Erythroblast (primary cell): ENCODE measurements at regions not wholly inside any gene's neighbourhood (a gene's known extent, or its start where the extent isn't known, plus 50 kb on each side); places are given as distances from the start of the nearest gene placed in this dataset.

Experiments used
- DNase-seq, 2 experiments: peaks; one replicate each; lab custom pipeline; 2025; lab: John Stamatoyannopoulos, UW
- GATA1 ChIP-seq: IDR thresholded peaks from 2 replicates; pipeline ENCODE4 v1.6.1; 2011; ENCODE audit warnings: low read depth, mild to moderate bottlenecking, control low read depth, low read length, moderate library complexity
- POLR2A ChIP-seq: IDR thresholded peaks from 2 replicates; pipeline ENCODE4 v1.6.1; 2011; ENCODE audit warnings: mild to moderate bottlenecking, low read length

- no peak for DNase-seq
- no peak for TF ChIP-seq POLR2A
- no peak for TF ChIP-seq GATA1
These were observed 466.6 kb downstream of the XPNPEP1 start for GRCh38 chr10:109456566-109457301.

GRCh38 chr10:109454691-109455090, 468.6 kb downstream of the XPNPEP1 start:
- no peak for DNase-seq

GRCh38 chr10:109451879-109452278, 471.4 kb downstream of the XPNPEP1 start:
- TF ChIP-seq POLR2A (no peak), GATA1 (no peak)
- DNase-seq = no peak

More at GRCh38 chr10:109454691-109455090, 468.6 kb downstream of the XPNPEP1 start:
- TF ChIP-seq POLR2A (no peak), GATA1 (no peak)

DNA sequence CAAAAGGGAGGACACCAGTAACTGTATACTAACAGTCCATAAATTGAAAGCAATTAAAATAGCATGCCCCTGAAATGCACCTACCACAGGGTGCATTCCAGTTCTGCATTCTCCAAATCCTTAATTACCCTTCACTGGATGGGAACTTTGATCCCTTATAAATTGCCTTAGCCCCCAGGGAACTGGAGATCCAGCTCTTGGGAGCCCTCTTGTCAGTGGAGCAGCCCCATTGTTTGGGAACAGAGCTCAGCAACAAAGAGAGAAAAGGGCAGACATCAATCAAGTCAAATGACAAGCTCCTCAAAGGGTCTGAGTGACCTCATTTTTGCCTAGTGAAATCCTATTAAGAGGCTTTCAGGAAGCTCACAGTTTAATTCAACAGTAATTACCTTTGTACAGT, 472.6 kb downstream of the XPNPEP1 start:
- no peak for DNase-seq
- TF ChIP-seq POLR2A (no peak), GATA1 (no peak)

GRCh38 chr10:109433434-109433833, 489.9 kb downstream of the XPNPEP1 start:
- TF ChIP-seq POLR2A = no peak
- no peak for TF ChIP-seq GATA1
- no peak for DNase-seq

GRCh38 chr10:109432281-109432680, 491.0 kb downstream of the XPNPEP1 start:
- TF ChIP-seq GATA1 = no peak
- TF ChIP-seq POLR2A = no peak
- DNase-seq = no peak

GRCh38 chr10:109430799-109431198, 492.5 kb downstream of the XPNPEP1 start:
- no peak for DNase-seq
- TF ChIP-seq POLR2A = no peak
- no peak for TF ChIP-seq GATA1

GRCh38 chr10:109430043-109430760, 493.1 kb downstream of the XPNPEP1 start:
- TF ChIP-seq GATA1 (no peak), POLR2A (no peak)
- DNase-seq = no peak

DNA sequence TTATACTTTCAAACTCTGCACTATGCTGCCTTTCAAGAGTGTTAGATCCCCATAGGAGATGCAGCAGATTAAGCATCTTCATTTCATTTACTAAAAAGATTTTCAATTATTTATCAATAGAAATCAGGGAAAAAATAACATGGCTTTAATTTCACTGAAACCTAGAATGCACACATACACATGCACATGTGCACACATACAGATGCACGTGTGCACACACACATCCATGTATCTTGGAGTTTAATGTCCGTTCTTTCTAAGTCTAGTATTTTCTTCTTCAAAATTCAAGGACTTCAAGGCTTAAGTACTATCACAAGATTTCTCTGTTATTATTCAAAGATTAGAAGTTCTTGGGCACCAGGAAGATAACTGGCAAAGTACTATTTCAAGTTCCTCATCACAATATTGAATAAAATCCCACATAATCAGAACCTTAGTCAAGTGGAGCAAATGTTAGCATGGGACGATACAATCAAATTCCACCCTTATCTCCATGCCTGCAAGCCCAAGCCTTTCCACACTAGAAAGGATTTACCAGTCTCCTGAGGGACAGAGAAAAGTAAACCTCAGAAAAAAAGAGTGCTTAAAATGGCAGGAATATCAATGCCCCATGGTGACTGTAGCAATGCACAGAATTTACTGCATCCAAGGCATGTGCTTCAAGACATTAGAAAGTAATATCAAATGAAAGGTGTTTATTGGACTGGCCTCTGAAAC, 494.4 kb downstream of the XPNPEP1 start:
- DNase-seq = no peak
- TF ChIP-seq POLR2A = no peak
- TF ChIP-seq GATA1 = no peak

DNA sequence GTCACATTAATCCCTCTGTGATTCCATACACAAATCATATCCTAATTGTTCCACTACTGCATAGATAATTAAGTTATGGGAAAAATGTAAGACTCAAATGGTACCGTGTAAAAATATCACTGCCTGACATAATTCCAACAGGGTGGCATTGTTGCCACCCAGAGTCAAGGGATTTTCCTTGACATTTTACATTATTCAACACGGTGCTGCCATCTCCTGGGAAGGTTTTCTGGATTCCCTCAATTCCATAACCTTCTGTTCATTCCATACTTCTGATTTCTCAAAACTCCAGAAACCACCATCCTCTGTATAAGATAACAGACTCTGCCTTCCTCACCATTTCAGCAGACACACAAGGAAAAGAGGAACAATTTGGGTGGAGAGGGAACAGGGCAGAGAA, 495.9 kb downstream of the XPNPEP1 start:
- DNase-seq = no peak
- TF ChIP-seq POLR2A (no peak), GATA1 (no peak)

DNA sequence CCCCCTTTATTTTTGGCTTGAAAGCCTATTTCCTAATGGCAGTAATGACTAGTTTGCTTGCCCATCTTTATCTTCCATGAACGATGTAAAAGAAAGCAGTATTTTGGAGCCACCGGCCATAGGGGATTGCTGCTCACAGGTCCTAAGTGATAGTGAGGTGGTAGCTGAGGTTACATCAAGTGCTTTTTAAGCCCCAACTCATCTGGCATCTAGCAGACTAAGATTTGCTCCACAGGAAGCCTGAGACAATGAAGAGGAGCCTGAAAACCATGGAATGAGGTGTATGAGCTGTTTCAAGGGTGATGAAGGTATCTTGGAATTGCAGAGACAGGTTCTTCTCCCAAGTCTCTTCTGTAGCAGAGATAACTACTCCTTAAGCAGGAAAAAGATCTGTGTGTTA, 496.3 kb downstream of the XPNPEP1 start:
- DNase-seq = no peak
- TF ChIP-seq POLR2A = no peak
- TF ChIP-seq GATA1 = no peak

DNA sequence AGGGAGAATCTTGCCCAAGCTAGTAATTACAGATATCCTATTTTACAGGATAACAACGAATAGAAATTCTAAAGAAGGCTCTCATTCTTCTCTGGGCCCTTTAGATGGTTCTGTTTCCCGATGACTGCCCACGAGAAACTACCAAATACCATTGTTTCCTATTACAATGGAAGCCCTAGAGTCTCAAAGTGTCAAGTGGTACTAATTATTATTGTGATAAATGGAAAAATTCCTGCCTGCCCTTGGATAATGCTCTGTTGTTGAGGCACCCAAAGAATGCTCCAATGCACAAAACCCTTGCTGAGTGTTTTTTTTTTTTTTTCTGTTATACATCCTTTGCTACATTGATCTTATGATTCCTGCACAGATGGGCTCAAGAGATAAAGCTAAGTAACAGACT, 504.5 kb downstream of the XPNPEP1 start:
- no peak for TF ChIP-seq GATA1
- TF ChIP-seq POLR2A = no peak
- DNase-seq = no peak

DNA sequence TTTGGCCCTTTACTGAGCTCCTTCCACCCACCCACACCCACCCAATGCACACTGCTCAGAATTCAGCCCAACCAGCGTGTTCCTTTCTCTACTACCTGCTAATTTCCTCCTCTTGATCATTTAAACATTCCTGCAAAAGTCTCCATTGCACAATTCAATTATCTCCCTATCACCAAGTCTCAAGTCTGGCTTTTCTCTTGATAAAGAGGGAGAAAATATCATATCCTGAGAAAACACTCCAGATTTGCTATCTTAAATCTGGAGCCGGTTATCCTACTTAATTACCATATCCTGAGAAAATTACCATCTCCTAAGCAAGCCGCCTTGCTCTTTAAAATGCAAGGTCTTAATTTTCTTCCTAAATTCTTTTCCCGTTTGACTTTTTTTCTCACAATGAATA, 505.5 kb downstream of the XPNPEP1 start:
- no peak for DNase-seq
- TF ChIP-seq POLR2A (no peak), GATA1 (no peak)

- TF ChIP-seq GATA1 (no peak), POLR2A (no peak)
- no peak for DNase-seq
These were observed 511.0 kb downstream of the XPNPEP1 start for GRCh38 chr10:109412353-109412752.
